HCT116 (cell line): ENCODE measurements at regions not wholly inside any gene's neighbourhood (a gene's known extent, or its start where the extent isn't known, plus 50 kb on each side); places are given as distances from the start of the nearest gene placed in this dataset.

Experiments used
- CBX3 ChIP-seq: IDR thresholded peaks from 2 replicates; pipeline ENCODE4 v1.6.1; 2012; ENCODE audit warnings: low read depth
- CEBPB ChIP-seq: IDR thresholded peaks from 2 replicates; pipeline ENCODE4 v1.6.1; 2012; ENCODE audit warnings: low read depth
- EZH2 ChIP-seq: fragments of 200-600 bp; sonication (generic); IDR thresholded peaks from 2 replicates; pipeline ENCODE4 v1.6.1; 2017; ENCODE audit warnings: antibody characterized with exemption, mixed run types
- JUND ChIP-seq: IDR thresholded peaks from 2 replicates; pipeline ENCODE4 v1.6.1; 2012
- POLR2A ChIP-seq: IDR thresholded peaks from 2 replicates; pipeline ENCODE4 v1.7.0; 2011; ENCODE audit warnings: borderline replicate concordance; ENCODE audit not compliant: insufficient read depth, insufficient read length; ENCODE audit errors: extremely low read depth
- POLR2AphosphoS5 ChIP-seq: IDR thresholded peaks from 2 replicates; pipeline ENCODE4 v1.6.1; 2011; ENCODE audit warnings: mild to moderate bottlenecking, low read depth, low read length, moderate library complexity
- SP1 ChIP-seq: IDR thresholded peaks from 2 replicates; pipeline ENCODE4 v1.6.1; 2012; ENCODE audit warnings: low read depth
- YY1 ChIP-seq: IDR thresholded peaks from 2 replicates; pipeline ENCODE4 v1.6.1; 2011; ENCODE audit warnings: low read length, low read depth, moderate library complexity, mild to moderate bottlenecking; ENCODE audit not compliant: insufficient replicate concordance; ENCODE audit errors: extremely low read depth
- ZNF274 ChIP-seq: fragments of 200-500 bp; sonication (Bioruptor generic); IDR thresholded peaks from 2 replicates; pipeline ENCODE4 v1.6.1; 2014; ENCODE audit warnings: mild to moderate bottlenecking, low read depth, low read length, inconsistent platforms
- TF ChIP-seq, protein P1 (sequence below), 3 experiments: fragments of 200-600 bp in 1 of 3; sonication (generic) in 1 of 3; IDR thresholded peaks in 2 of 3; conservative IDR thresholded peaks in 1 of 3; 2 replicates each; pipeline ENCODE4 v1.5.1; 2012 to 2017; ENCODE audit warnings: low read depth in 2 of 3, low read length in 2 of 3, antibody characterized with exemption in 1 of 3, borderline replicate concordance in 1 of 3, control low read depth in 1 of 3, mild to moderate bottlenecking in 1 of 3, mixed read lengths in 1 of 3, mixed run types in 1 of 3, moderate library complexity in 1 of 3; ENCODE audit not compliant: insufficient read depth in 1 of 3
- TF ChIP-seq, protein P2 (sequence below): IDR thresholded peaks from 2 replicates; pipeline ENCODE4 v1.6.1; 2012; ENCODE audit warnings: low read depth

DNA sequence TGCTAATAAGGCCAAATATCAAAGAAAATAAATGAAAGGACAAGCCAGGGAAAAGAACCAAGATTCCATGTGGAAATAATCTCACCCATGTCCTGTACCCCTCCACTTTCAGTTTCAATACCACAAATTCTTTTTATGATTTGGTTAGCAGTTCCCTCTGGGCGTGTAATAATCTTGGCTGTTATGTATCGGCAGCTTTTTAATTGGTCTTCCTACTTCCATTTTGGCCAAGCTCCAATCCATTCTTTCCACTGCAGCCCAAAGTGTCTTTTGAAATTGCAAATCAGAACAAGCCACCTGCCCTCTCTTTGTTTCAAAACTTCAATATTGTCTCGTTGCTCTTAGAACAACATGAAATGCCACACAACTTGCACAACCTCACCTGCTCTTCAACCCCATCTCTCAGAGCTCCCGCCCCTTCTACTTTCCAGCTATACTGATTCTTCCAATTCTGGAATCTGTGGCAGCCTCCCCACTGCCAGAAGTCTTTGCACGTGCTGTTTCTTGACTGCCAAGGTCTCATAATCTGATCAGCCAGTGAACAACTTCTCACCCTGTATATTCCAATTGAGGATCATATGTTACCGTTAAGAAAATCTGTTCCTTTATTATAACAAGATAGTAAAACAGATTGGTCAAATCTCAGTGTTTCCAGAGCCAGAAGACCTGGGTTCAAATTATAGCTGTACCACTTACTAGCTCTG lies 354.5 kb downstream of the CBLN4 start:
- TF ChIP-seq, protein P1, sequence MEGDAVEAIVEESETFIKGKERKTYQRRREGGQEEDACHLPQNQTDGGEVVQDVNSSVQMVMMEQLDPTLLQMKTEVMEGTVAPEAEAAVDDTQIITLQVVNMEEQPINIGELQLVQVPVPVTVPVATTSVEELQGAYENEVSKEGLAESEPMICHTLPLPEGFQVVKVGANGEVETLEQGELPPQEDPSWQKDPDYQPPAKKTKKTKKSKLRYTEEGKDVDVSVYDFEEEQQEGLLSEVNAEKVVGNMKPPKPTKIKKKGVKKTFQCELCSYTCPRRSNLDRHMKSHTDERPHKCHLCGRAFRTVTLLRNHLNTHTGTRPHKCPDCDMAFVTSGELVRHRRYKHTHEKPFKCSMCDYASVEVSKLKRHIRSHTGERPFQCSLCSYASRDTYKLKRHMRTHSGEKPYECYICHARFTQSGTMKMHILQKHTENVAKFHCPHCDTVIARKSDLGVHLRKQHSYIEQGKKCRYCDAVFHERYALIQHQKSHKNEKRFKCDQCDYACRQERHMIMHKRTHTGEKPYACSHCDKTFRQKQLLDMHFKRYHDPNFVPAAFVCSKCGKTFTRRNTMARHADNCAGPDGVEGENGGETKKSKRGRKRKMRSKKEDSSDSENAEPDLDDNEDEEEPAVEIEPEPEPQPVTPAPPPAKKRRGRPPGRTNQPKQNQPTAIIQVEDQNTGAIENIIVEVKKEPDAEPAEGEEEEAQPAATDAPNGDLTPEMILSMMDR (IDR thresholded peaks at IDR 0.05 in 2 of 3, conservative IDR thresholded peaks at IDR 0.05 in 1 of 3; ENCODE audit: borderline replicate concordance in 1 of 3, insufficient read depth in 1 of 3, low read depth in 2 of 3, low read length in 2 of 3) = no peak
- TF ChIP-seq, protein P2, sequence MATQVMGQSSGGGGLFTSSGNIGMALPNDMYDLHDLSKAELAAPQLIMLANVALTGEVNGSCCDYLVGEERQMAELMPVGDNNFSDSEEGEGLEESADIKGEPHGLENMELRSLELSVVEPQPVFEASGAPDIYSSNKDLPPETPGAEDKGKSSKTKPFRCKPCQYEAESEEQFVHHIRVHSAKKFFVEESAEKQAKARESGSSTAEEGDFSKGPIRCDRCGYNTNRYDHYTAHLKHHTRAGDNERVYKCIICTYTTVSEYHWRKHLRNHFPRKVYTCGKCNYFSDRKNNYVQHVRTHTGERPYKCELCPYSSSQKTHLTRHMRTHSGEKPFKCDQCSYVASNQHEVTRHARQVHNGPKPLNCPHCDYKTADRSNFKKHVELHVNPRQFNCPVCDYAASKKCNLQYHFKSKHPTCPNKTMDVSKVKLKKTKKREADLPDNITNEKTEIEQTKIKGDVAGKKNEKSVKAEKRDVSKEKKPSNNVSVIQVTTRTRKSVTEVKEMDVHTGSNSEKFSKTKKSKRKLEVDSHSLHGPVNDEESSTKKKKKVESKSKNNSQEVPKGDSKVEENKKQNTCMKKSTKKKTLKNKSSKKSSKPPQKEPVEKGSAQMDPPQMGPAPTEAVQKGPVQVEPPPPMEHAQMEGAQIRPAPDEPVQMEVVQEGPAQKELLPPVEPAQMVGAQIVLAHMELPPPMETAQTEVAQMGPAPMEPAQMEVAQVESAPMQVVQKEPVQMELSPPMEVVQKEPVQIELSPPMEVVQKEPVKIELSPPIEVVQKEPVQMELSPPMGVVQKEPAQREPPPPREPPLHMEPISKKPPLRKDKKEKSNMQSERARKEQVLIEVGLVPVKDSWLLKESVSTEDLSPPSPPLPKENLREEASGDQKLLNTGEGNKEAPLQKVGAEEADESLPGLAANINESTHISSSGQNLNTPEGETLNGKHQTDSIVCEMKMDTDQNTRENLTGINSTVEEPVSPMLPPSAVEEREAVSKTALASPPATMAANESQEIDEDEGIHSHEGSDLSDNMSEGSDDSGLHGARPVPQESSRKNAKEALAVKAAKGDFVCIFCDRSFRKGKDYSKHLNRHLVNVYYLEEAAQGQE = no peak
- TF ChIP-seq YY1 (no peak), CEBPB (no peak), CBX3 (no peak), POLR2A (no peak), POLR2AphosphoS5 (no peak), SP1 (no peak), ZNF274 (no peak), EZH2 (no peak), JUND (no peak)
